ENCODE measurements at regions not wholly inside any gene's neighbourhood (a gene's known extent, or its start where the extent isn't known, plus 50 kb on each side); places are given as distances from the start of the nearest gene placed in this dataset.

DNA sequence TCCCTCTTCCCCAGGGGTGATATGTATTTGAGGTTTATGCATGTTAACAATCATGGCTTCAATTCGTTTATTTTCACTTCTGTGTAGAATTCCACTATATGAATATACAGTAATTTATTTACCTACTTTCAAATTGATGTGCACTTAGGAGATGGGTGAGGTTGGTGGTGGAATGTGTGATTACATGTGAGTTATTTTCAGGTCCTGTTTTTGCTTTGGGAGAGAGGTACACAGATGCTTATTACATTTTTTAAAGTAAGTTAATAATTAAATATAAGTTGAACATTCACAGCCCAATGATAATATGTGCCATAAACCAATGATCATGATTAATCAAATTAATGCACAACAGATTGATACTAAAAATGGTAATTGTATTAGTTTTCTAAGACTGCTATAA is 79.5 kb downstream of the SPRY1 start:
- TF ChIP-seq EZH2 (optimal IDR thresholded peaks at IDR 0.05; ENCODE audit: low read depth, low read length) = no peak
- TF ChIP-seq, protein P1, sequence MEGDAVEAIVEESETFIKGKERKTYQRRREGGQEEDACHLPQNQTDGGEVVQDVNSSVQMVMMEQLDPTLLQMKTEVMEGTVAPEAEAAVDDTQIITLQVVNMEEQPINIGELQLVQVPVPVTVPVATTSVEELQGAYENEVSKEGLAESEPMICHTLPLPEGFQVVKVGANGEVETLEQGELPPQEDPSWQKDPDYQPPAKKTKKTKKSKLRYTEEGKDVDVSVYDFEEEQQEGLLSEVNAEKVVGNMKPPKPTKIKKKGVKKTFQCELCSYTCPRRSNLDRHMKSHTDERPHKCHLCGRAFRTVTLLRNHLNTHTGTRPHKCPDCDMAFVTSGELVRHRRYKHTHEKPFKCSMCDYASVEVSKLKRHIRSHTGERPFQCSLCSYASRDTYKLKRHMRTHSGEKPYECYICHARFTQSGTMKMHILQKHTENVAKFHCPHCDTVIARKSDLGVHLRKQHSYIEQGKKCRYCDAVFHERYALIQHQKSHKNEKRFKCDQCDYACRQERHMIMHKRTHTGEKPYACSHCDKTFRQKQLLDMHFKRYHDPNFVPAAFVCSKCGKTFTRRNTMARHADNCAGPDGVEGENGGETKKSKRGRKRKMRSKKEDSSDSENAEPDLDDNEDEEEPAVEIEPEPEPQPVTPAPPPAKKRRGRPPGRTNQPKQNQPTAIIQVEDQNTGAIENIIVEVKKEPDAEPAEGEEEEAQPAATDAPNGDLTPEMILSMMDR (IDR thresholded peaks at IDR 0.05; ENCODE audit: low read length) = no peak
- TF ChIP-seq EZH2phosphoT487 (IDR thresholded peaks at IDR 0.05; ENCODE audit: low read length) = no peak

All from MM.1S (cell line).